HEK293 (cell line): ENCODE measurements at regions not wholly inside any gene's neighbourhood (a gene's known extent, or its start where the extent isn't known, plus 50 kb on each side); places are given as distances from the start of the nearest gene placed in this dataset.

ENCODE experiments used
- CTCF ChIA-PET: fragments of 350-600 bp; formaldehyde crosslinking; extraction: SDS; loops from one replicate; lab custom pipeline; 2021; ENCODE audit warnings: antibody characterized with exemption; lab: Yijun Ruan, JAX
- POLR2A ChIA-PET: fragments of 300-600 bp; formaldehyde crosslinking; extraction: SDS; loops from one replicate; lab custom pipeline; 2020; ENCODE audit warnings: antibody characterized with exemption, inconsistent platforms; lab: Yijun Ruan, JAX
- H3K27ac ChIP-seq: fragments of 200-500 bp; sonication (Bioruptor generic); 2 replicates; pipeline ENCODE4 v1.5.1; 2014; ENCODE audit warnings: low read depth, low read length, control low read depth, inconsistent platforms; ENCODE audit errors: extremely low read depth
- H3K36me3 ChIP-seq, 2 experiments: fragments of 200-500 bp in 1 of 2; sonication (Bioruptor generic) in 1 of 2; 1 replicate in 1 of 2; 2 replicates in 1 of 2; pipeline ENCODE4 v1.5.1; 2014 to 2017; ENCODE audit warnings: inconsistent platforms in 2 of 2, low read length in 2 of 2; ENCODE audit not compliant: control insufficient read depth in 2 of 2, insufficient read depth in 1 of 2
- H3K4me1 ChIP-seq: fragments of 200-500 bp; sonication (Bioruptor generic); 2 replicates; pipeline ENCODE4 v1.5.1; 2014; ENCODE audit warnings: mild to moderate bottlenecking, low read length, inconsistent platforms; ENCODE audit not compliant: control insufficient read depth, insufficient read depth
- H3K4me3 ChIP-seq: 2 replicates; pipeline ENCODE4 v1.5.1; 2011; ENCODE audit warnings: low read depth, mild to moderate bottlenecking, control low read depth, low read length, moderate library complexity
- H3K9me3 ChIP-seq: fragments of 200-500 bp; sonication (Bioruptor generic); 2 replicates; pipeline ENCODE4 v1.5.1; 2014; ENCODE audit warnings: low read depth, low read length, inconsistent platforms; ENCODE audit not compliant: control insufficient read depth, insufficient read depth
- BCL11A ChIP-seq: fragments of 450-650 bp; formaldehyde crosslinking; IDR thresholded peaks from 2 replicates; pipeline ENCODE4 v1.5.1; 2016; ENCODE audit warnings: low read depth, missing biosample characterization, missing genetic modification characterization
- BCL11B ChIP-seq: fragments of 450-650 bp; formaldehyde crosslinking; IDR thresholded peaks from 2 replicates; pipeline ENCODE4 v1.5.1; 2016; ENCODE audit warnings: low read depth, missing biosample characterization, missing genetic modification characterization
- HOXA7 ChIP-seq: sonication (generic); formaldehyde crosslinking; IDR thresholded peaks from 2 replicates; pipeline ENCODE4 v1.8.1; 2022; ENCODE audit warnings: missing genetic modification reagents, borderline replicate concordance
- MYNN ChIP-seq: fragments of 450-650 bp; formaldehyde crosslinking; IDR thresholded peaks from 2 replicates; pipeline ENCODE4 v1.5.1; 2016; ENCODE audit warnings: missing biosample characterization, missing genetic modification characterization, borderline replicate concordance
- ZBTB21 ChIP-seq: fragments of 450-650 bp; formaldehyde crosslinking; IDR thresholded peaks from 2 replicates; pipeline ENCODE4 v1.5.1; 2017; ENCODE audit warnings: missing biosample characterization, missing genetic modification characterization
- ZBTB26 ChIP-seq: fragments of 450-650 bp; formaldehyde crosslinking; optimal IDR thresholded peaks from 2 replicates; pipeline ENCODE3; 2016; ENCODE audit warnings: missing biosample characterization, mild to moderate bottlenecking, missing genetic modification characterization
- ZBTB44 ChIP-seq: fragments of 450-650 bp; IDR thresholded peaks from 2 replicates; pipeline ENCODE4 v1.5.1; 2018; ENCODE audit warnings: missing biosample characterization, mild to moderate bottlenecking, missing genetic modification characterization
- ZBTB7A ChIP-seq: fragments of 450-650 bp; formaldehyde crosslinking; IDR thresholded peaks from 2 replicates; pipeline ENCODE4 v1.5.1; 2016; ENCODE audit warnings: low read depth, missing biosample characterization, missing genetic modification characterization
- ZBTB8A ChIP-seq: fragments of 450-650 bp; formaldehyde crosslinking; IDR thresholded peaks from 2 replicates; pipeline ENCODE4 v1.5.1; 2016; ENCODE audit warnings: missing biosample characterization, missing genetic modification characterization
- ZIC2 ChIP-seq: fragments of 450-650 bp; formaldehyde crosslinking; IDR thresholded peaks from 2 replicates; pipeline ENCODE4 v1.5.1; 2016; ENCODE audit warnings: missing biosample characterization, missing genetic modification characterization
- ZNF16 ChIP-seq: fragments of 450-650 bp; formaldehyde crosslinking; IDR thresholded peaks from 2 replicates; pipeline ENCODE4 v1.5.1; 2016; ENCODE audit warnings: low read depth, missing biosample characterization, missing genetic modification characterization
- ZNF174 ChIP-seq: fragments of 450-650 bp; formaldehyde crosslinking; IDR thresholded peaks from 2 replicates; pipeline ENCODE4 v1.5.0; 2017; ENCODE audit warnings: missing biosample characterization, mild to moderate bottlenecking, missing genetic modification characterization
- ZNF175 ChIP-seq: fragments of 450-650 bp; formaldehyde crosslinking; IDR thresholded peaks from 2 replicates; pipeline ENCODE4 v1.5.1; 2016; ENCODE audit warnings: missing biosample characterization, missing genetic modification characterization
- ZNF2 ChIP-seq: fragments of 450-650 bp; formaldehyde crosslinking; IDR thresholded peaks from 2 replicates; pipeline ENCODE4 v1.5.1; 2016; ENCODE audit warnings: missing biosample characterization, missing genetic modification characterization
- ZNF24 ChIP-seq: fragments of 450-650 bp; formaldehyde crosslinking; IDR thresholded peaks from 2 replicates; pipeline ENCODE4 v1.5.1; 2016; ENCODE audit warnings: missing biosample characterization, missing genetic modification characterization
- ZNF423 ChIP-seq: fragments of 450-650 bp; formaldehyde crosslinking; IDR thresholded peaks from 2 replicates; pipeline ENCODE4 v1.5.1; 2016; ENCODE audit warnings: missing biosample characterization, missing genetic modification characterization
- ZNF433 ChIP-seq: fragments of 450-650 bp; formaldehyde crosslinking; IDR thresholded peaks from 2 replicates; pipeline ENCODE4 v1.5.1; 2016; ENCODE audit warnings: missing biosample characterization, missing genetic modification characterization, low read depth
- ZNF473 ChIP-seq: fragments of 450-650 bp; formaldehyde crosslinking; IDR thresholded peaks from 2 replicates; pipeline ENCODE4 v1.5.1; 2017; ENCODE audit warnings: missing biosample characterization, missing genetic modification characterization
- ZNF544 ChIP-seq: fragments of 450-650 bp; formaldehyde crosslinking; IDR thresholded peaks from 2 replicates; pipeline ENCODE4 v1.5.0; 2017; ENCODE audit warnings: missing biosample characterization, missing genetic modification characterization
- ZNF560 ChIP-seq: fragments of 450-650 bp; formaldehyde crosslinking; IDR thresholded peaks from 2 replicates; pipeline ENCODE4 v1.5.1; 2017; ENCODE audit warnings: missing biosample characterization, missing genetic modification characterization, borderline replicate concordance
- ZNF596 ChIP-seq: fragments of 450-650 bp; IDR thresholded peaks from 2 replicates; pipeline ENCODE4 v1.5.0; 2018; ENCODE audit warnings: missing biosample characterization, mild to moderate bottlenecking, missing genetic modification characterization, moderate library complexity
- ZNF664 ChIP-seq: fragments of 450-650 bp; formaldehyde crosslinking; IDR thresholded peaks from 2 replicates; pipeline ENCODE4 v1.5.1; 2016; ENCODE audit warnings: missing biosample characterization, missing genetic modification characterization
- ZNF768 ChIP-seq: fragments of 450-650 bp; formaldehyde crosslinking; IDR thresholded peaks from 2 replicates; pipeline ENCODE4 v1.5.1; 2018; ENCODE audit warnings: missing biosample characterization, mild to moderate bottlenecking, missing genetic modification characterization
- ZNF830 ChIP-seq: fragments of 450-650 bp; IDR thresholded peaks from 2 replicates; pipeline ENCODE4 v1.5.0; 2018; ENCODE audit warnings: missing biosample characterization, missing genetic modification characterization, low read depth, mild to moderate bottlenecking, moderate library complexity
- ZSCAN16 ChIP-seq: fragments of 450-650 bp; formaldehyde crosslinking; IDR thresholded peaks from 2 replicates; pipeline ENCODE4 v1.5.1; 2016; ENCODE audit warnings: missing biosample characterization, missing genetic modification characterization
- ZSCAN30 ChIP-seq: fragments of 450-650 bp; IDR thresholded peaks from 2 replicates; pipeline ENCODE4 v1.5.1; 2018; ENCODE audit warnings: missing biosample characterization, mild to moderate bottlenecking, missing genetic modification characterization, moderate library complexity

GRCh38 chr21:31489726-31490125 lies 145.7 kb upstream of the TIAM1 start:
- ChIA-PET CTCF (no interaction called here), POLR2A (no interaction called here)
- H3K27ac ChIP-seq: no peak overlapping the region
- H3K4me3 ChIP-seq: no peak overlapping the region
- TF ChIP-seq ZNF544 (tag by site-specific recombination) (no peak), BCL11B (tag by site-specific recombination) (no peak), ZNF24 (tag by site-specific recombination) (no peak), ZNF830 (no peak), ZNF16 (tag by site-specific recombination) (no peak), ZBTB7A (no peak), ZNF433 (no peak), ZNF174 (tag by site-specific recombination) (no peak), ZBTB21 (tag by site-specific recombination) (no peak), ZNF175 (tag by site-specific recombination) (no peak), ZNF664 (tag by site-specific recombination) (no peak), ZNF596 (no peak), ZSCAN16 (tag by site-specific recombination) (no peak), ZNF473 (no peak), ZBTB8A (tag by site-specific recombination) (no peak), ZBTB44 (tag by site-specific recombination) (no peak), ZNF768 (no peak), ZNF423 (no peak)
- H3K36me3 ChIP-seq: peaks cover 0 to 6% of the 10 kb centered on the region in 2 experiments; a peak in 2 of 3 replicates
- no peaks in the 10 kb centered on the region for H3K9me3 ChIP-seq
- H3K4me1 ChIP-seq: peaks cover 9% of the 10 kb centered on the region

- no peak overlapping the region for H3K27ac ChIP-seq
- CTCF ChIA-PET: interaction anchor here (0.6 kb wide), 1 partner anchor 312 kb away, joined by 3 read pairs; no protein-coding TSS in a partner anchor
- POLR2A ChIA-PET: no interaction called here
These were observed 145.0 kb upstream of the TIAM1 start for GRCh38 chr21:31489014-31489413.

GRCh38 chr21:31484219-31484618 lies 140.2 kb upstream of the TIAM1 start:
- Histone ChIP-seq H3K36me3 (peaks cover 0 to 6% of the 10 kb centered on the region in 2 experiments; a peak in 1 of 3 replicates), H3K4me1 (no peaks in the 10 kb centered on the region), H3K9me3 (no peaks in the 10 kb centered on the region), H3K4me3 (no peak overlapping the region), H3K27ac (no peak overlapping the region)
- peak; percentile 60 for TF ChIP-seq ZIC2
- no peak for TF ChIP-seq ZNF560 (tag by site-specific recombination)
- CTCF ChIA-PET: no interaction called here
- POLR2A ChIA-PET: no interaction called here

More at GRCh38 chr21:31489014-31489413, 145.0 kb upstream of the TIAM1 start:
- Histone ChIP-seq H3K4me1 (peaks cover 9% of the 10 kb centered on the region), H3K4me3 (no peak overlapping the region), H3K9me3 (no peaks in the 10 kb centered on the region), H3K36me3 (peaks cover 0 to 6% of the 10 kb centered on the region in 2 experiments; a peak in 1 of 3 replicates)
- TF ChIP-seq ZNF664 (tag by site-specific recombination): no peak
- no peak for TF ChIP-seq ZSCAN16 (tag by site-specific recombination)
- no peak for TF ChIP-seq MYNN (tag by site-specific recombination)
- TF ChIP-seq ZSCAN30: no peak
- TF ChIP-seq BCL11A: no peak
- no peak for TF ChIP-seq ZBTB26 (tag by site-specific recombination)
- no peak for TF ChIP-seq ZNF2 (tag by site-specific recombination)
- TF ChIP-seq HOXA7 (CRISPR knock-in tag): no peak
- TF ChIP-seq ZBTB7A: no peak
